ENCODE measurements at regions not wholly inside any gene's neighbourhood (a gene's known extent, or its start where the extent isn't known, plus 50 kb on each side); places are given as distances from the start of the nearest gene placed in this dataset.
A peak's percentile ranks its signal among the peaks of the same experiment; 100 is the strongest.

- no peak overlapping the region for H2BK12ac ChIP-seq (ENCODE audit: low read length in 2 of 2)
- H2BK5ac ChIP-seq (ENCODE audit: low read depth, low read length, poor library complexity, severe bottlenecking): peak overlapping the region; percentile 84
- H3K79me1 ChIP-seq (replicated peaks; ENCODE audit: low read length, poor library complexity, severe bottlenecking): no peaks in the 10 kb centered on the region
- H3K9ac ChIP-seq (ENCODE audit: low read length): no peak overlapping the region
- H3K27me3 ChIP-seq (ENCODE audit: control insufficient read depth in 1 of 2, insufficient read depth in 1 of 2, low read length in 2 of 2): no peaks in the 10 kb centered on the region
- peak overlapping the region; percentile 95 for H2AK5ac ChIP-seq (ENCODE audit: low read length, severe bottlenecking)
- no peak overlapping the region for H3K4me2 ChIP-seq (ENCODE audit: low read length, poor library complexity, severe bottlenecking)
- DNase-seq: no peak
- peak overlapping the region; percentile 74 for H3K27ac ChIP-seq (ENCODE audit: low read length, poor library complexity, severe bottlenecking)
- H3K18ac ChIP-seq (ENCODE audit: low read depth in 1 of 2, low read length in 2 of 2): no peak overlapping the region
- WGBS: 79% methylated on average over 7 of the region's 7 CpGs
- no peak overlapping the region for H3K4ac ChIP-seq (ENCODE audit: low read depth in 1 of 2, low read length in 2 of 2)
- no peak overlapping the region for H2AFZ ChIP-seq (ENCODE audit: low read depth, low read length)
- no peaks in the 10 kb centered on the region for H3K9me3 ChIP-seq (ENCODE audit: control insufficient read depth, low read length)
- H3K14ac ChIP-seq (ENCODE audit: low read length in 2 of 2): no peak overlapping the region
- H3K4me3 ChIP-seq (ENCODE audit: insufficient read depth in 1 of 2, low read depth in 1 of 2, low read length in 2 of 2): no peak overlapping the region
- no peak overlapping the region for H4K91ac ChIP-seq (ENCODE audit: low read length)
- H2BK15ac ChIP-seq (ENCODE audit: low read depth, poor library complexity, severe bottlenecking): no peak overlapping the region
- H2BK120ac ChIP-seq (ENCODE audit: low read depth, low read length): no peak overlapping the region
- H3K23ac ChIP-seq (ENCODE audit: low read length in 2 of 2): no peak overlapping the region
- peaks cover 2% of the 10 kb centered on the region for H3K4me1 ChIP-seq (ENCODE audit: control insufficient read depth, insufficient read depth, low read depth, low read length)
- H3K36me3 ChIP-seq (ENCODE audit: control insufficient read depth in 1 of 2, insufficient read depth in 2 of 2, low read depth in 1 of 2, low read length in 2 of 2): no peaks in the 10 kb centered on the region
- no peak overlapping the region for H4K8ac ChIP-seq (ENCODE audit: low read length)
These were observed 331.9 kb downstream of the TGFB2 start for GRCh38 chr1:218677026-218677425.

DNA sequence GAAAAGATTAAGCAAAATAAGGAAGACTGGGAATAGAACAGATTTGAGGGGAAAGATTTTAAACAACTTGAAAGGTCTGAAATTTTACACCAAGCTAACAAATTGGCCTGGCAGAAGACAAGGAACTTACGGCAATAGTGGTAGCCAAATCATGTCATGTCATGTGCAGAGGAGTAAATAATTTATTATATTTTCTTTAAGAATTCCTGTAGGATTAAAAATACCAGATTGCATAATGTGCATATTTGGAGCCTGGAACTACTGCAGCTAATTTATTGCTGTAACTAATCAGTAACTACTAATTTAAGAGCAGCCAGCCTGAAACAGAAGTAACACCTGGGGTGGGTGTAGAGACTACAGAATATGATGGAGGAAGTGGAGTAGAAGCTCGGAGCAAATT lies 334.3 kb downstream of the TGFB2 start:
- Histone ChIP-seq H2BK12ac (ENCODE audit: low read length in 2 of 2) (no peak overlapping the region), H3K4me3 (ENCODE audit: insufficient read depth in 1 of 2, low read depth in 1 of 2, low read length in 2 of 2) (no peak overlapping the region), H3K4me1 (ENCODE audit: control insufficient read depth, insufficient read depth, low read depth, low read length) (no peaks in the 10 kb centered on the region), H3K18ac (ENCODE audit: low read depth in 1 of 2, low read length in 2 of 2) (no peak overlapping the region), H3K27ac (ENCODE audit: low read length, poor library complexity, severe bottlenecking) (peak overlapping the region; percentile 97), H3K9me3 (ENCODE audit: control insufficient read depth, low read length) (no peaks in the 10 kb centered on the region), H2AK5ac (ENCODE audit: low read length, severe bottlenecking) (no peak overlapping the region), H4K91ac (ENCODE audit: low read length) (no peak overlapping the region), H4K8ac (ENCODE audit: low read length) (no peak overlapping the region), H3K79me1 (replicated peaks; ENCODE audit: low read length, poor library complexity, severe bottlenecking) (no peaks in the 10 kb centered on the region), H3K9ac (ENCODE audit: low read length) (no peak overlapping the region), H3K23ac (ENCODE audit: low read length in 2 of 2) (no peak overlapping the region), H3K4me2 (ENCODE audit: low read length, poor library complexity, severe bottlenecking) (no peak overlapping the region), H3K27me3 (ENCODE audit: control insufficient read depth in 1 of 2, insufficient read depth in 1 of 2, low read length in 2 of 2) (no peaks in the 10 kb centered on the region), H3K36me3 (ENCODE audit: control insufficient read depth in 1 of 2, insufficient read depth in 2 of 2, low read depth in 1 of 2, low read length in 2 of 2) (no peaks in the 10 kb centered on the region), H2BK5ac (ENCODE audit: low read depth, low read length, poor library complexity, severe bottlenecking) (no peak overlapping the region), H3K4ac (ENCODE audit: low read depth in 1 of 2, low read length in 2 of 2) (no peak overlapping the region), H2BK15ac (ENCODE audit: low read depth, poor library complexity, severe bottlenecking) (no peak overlapping the region), H2BK120ac (ENCODE audit: low read depth, low read length) (no peak overlapping the region), H3K14ac (ENCODE audit: low read length in 2 of 2) (no peak overlapping the region), H2AFZ (ENCODE audit: low read depth, low read length) (no peak overlapping the region)
- no CpG with 5 or more reads among the region's 2 CpGs for WGBS
- DNase-seq: no peak

DNA sequence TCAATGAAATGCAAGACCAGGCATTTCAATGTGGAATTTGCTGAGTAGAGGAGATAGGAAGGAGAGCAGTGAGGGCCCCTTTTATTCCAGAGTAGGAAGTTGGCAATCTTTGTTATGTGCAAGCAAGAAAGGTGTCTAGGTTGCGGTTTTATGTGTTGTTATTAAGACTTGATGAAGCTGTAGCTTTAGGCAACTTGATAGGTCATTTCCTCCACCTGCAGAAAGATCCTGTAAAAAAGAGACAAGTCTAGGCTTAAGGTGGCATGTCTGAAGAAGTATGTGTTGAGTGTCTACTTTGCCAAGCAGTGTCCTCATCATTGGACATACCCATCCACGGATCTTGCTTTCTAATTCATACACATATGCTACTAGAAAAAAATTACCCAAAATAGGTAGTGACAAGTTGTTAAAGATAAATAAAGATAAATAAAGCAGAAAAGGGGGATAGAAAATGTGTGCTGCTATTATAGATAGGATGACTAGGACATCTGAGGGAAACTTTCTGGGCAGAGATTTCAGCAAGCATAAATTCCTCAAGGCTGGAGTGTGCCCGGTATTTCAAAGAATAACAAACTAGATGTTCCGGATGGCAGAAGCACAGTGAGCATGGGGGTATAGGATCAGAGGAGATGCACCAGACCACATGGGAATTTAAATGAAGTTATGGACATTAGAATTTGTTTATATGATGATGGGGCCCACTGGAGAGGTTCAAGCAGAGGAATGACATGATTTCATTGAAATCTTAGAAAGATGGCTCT lies 335.0 kb downstream of the TGFB2 start:
- Histone ChIP-seq H3K23ac (ENCODE audit: low read length in 2 of 2) (no peak overlapping the region), H2BK120ac (ENCODE audit: low read depth, low read length) (no peak overlapping the region), H3K4ac (ENCODE audit: low read depth in 1 of 2, low read length in 2 of 2) (no peak overlapping the region), H3K14ac (ENCODE audit: low read length in 2 of 2) (no peak overlapping the region), H3K18ac (ENCODE audit: low read depth in 1 of 2, low read length in 2 of 2) (no peak overlapping the region), H2AK5ac (ENCODE audit: low read length, severe bottlenecking) (peak overlapping the region; percentile 99), H3K79me1 (replicated peaks; ENCODE audit: low read length, poor library complexity, severe bottlenecking) (no peaks in the 10 kb centered on the region), H3K36me3 (ENCODE audit: control insufficient read depth in 1 of 2, insufficient read depth in 2 of 2, low read depth in 1 of 2, low read length in 2 of 2) (no peaks in the 10 kb centered on the region), H2BK5ac (ENCODE audit: low read depth, low read length, poor library complexity, severe bottlenecking) (peak overlapping the region; percentile 94), H3K27me3 (ENCODE audit: control insufficient read depth in 1 of 2, insufficient read depth in 1 of 2, low read length in 2 of 2) (no peaks in the 10 kb centered on the region), H2BK12ac (ENCODE audit: low read length in 2 of 2) (peak overlapping the region in 1 of 2 experiments; percentile 42), H3K4me1 (ENCODE audit: control insufficient read depth, insufficient read depth, low read depth, low read length) (no peaks in the 10 kb centered on the region), H3K27ac (ENCODE audit: low read length, poor library complexity, severe bottlenecking) (peak overlapping the region; percentile 97), H4K8ac (ENCODE audit: low read length) (no peak overlapping the region), H4K91ac (ENCODE audit: low read length) (no peak overlapping the region), H2BK15ac (ENCODE audit: low read depth, poor library complexity, severe bottlenecking) (no peak overlapping the region), H2AFZ (ENCODE audit: low read depth, low read length) (no peak overlapping the region), H3K4me2 (ENCODE audit: low read length, poor library complexity, severe bottlenecking) (no peak overlapping the region), H3K9me3 (ENCODE audit: control insufficient read depth, low read length) (no peaks in the 10 kb centered on the region), H3K9ac (ENCODE audit: low read length) (no peak overlapping the region), H3K4me3 (ENCODE audit: insufficient read depth in 1 of 2, low read depth in 1 of 2, low read length in 2 of 2) (no peak overlapping the region)
- 86% methylated on average over 3 of the region's 4 CpGs for WGBS
- DNase-seq: no peak

DNA sequence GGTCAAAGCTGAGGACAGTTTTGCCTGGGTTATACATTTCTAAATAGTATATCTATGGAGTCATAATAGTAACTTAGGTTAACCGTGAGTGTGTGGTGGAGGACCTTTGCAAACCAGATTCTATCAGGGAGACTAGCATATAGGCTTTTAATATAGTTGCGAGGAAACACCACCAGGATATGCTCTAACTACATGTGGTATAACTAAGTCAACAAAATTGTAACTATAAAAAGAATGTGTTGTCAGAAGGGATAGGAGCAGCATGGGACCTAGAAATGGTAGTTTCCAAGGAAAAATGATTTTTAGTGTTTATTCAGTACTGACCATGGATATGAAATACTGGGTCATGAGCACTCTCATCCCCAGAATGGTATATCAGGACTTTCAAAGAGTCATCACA lies 338.1 kb downstream of the TGFB2 start:
- no peak overlapping the region for H4K8ac ChIP-seq (ENCODE audit: low read length)
- no peak overlapping the region for H2AK5ac ChIP-seq (ENCODE audit: low read length, severe bottlenecking)
- H3K36me3 ChIP-seq (ENCODE audit: control insufficient read depth in 1 of 2, insufficient read depth in 2 of 2, low read depth in 1 of 2, low read length in 2 of 2): no peaks in the 10 kb centered on the region
- H2BK120ac ChIP-seq (ENCODE audit: low read depth, low read length): no peak overlapping the region
- no CpG with 5 or more reads among the region's 2 CpGs for WGBS
- H3K9ac ChIP-seq (ENCODE audit: low read length): no peak overlapping the region
- H2BK5ac ChIP-seq (ENCODE audit: low read depth, low read length, poor library complexity, severe bottlenecking): no peak overlapping the region
- H3K4ac ChIP-seq (ENCODE audit: low read depth in 1 of 2, low read length in 2 of 2): no peak overlapping the region
- no peak overlapping the region for H3K4me2 ChIP-seq (ENCODE audit: low read length, poor library complexity, severe bottlenecking)
- H2BK12ac ChIP-seq (ENCODE audit: low read length in 2 of 2): no peak overlapping the region
- no peaks in the 10 kb centered on the region for H3K27me3 ChIP-seq (ENCODE audit: control insufficient read depth in 1 of 2, insufficient read depth in 1 of 2, low read length in 2 of 2)
- no peak for DNase-seq
- H3K4me1 ChIP-seq (ENCODE audit: control insufficient read depth, insufficient read depth, low read depth, low read length): no peaks in the 10 kb centered on the region
- no peaks in the 10 kb centered on the region for H3K9me3 ChIP-seq (ENCODE audit: control insufficient read depth, low read length)
- H3K27ac ChIP-seq (ENCODE audit: low read length, poor library complexity, severe bottlenecking): no peak overlapping the region
- no peak overlapping the region for H3K23ac ChIP-seq (ENCODE audit: low read length in 2 of 2)
- H3K4me3 ChIP-seq (ENCODE audit: insufficient read depth in 1 of 2, low read depth in 1 of 2, low read length in 2 of 2): no peak overlapping the region
- H2AFZ ChIP-seq (ENCODE audit: low read depth, low read length): no peak overlapping the region
- H3K79me1 ChIP-seq (replicated peaks; ENCODE audit: low read length, poor library complexity, severe bottlenecking): no peaks in the 10 kb centered on the region
- H3K14ac ChIP-seq (ENCODE audit: low read length in 2 of 2): no peak overlapping the region
- no peak overlapping the region for H3K18ac ChIP-seq (ENCODE audit: low read depth in 1 of 2, low read length in 2 of 2)
- no peak overlapping the region for H4K91ac ChIP-seq (ENCODE audit: low read length)
- no peak overlapping the region for H2BK15ac ChIP-seq (ENCODE audit: low read depth, poor library complexity, severe bottlenecking)

Data from mesenchymal stem cell (in vitro differentiated cells and primary cell).